ENCODE measurements at regions not wholly inside any gene's neighbourhood (a gene's known extent, or its start where the extent isn't known, plus 50 kb on each side); places are given as distances from the start of the nearest gene placed in this dataset.

- H3K9me3 ChIP-seq (ENCODE audit: control insufficient read depth, insufficient read depth, low read depth, low read length): peaks cover 2% of the 10 kb centered on the region
- H3K36me3 ChIP-seq (ENCODE audit: control insufficient read depth in 2 of 2, insufficient read depth in 1 of 2, low read length in 2 of 2): no peaks in the 10 kb centered on the region
- TF ChIP-seq ZBTB17 (tag by site-specific recombination; IDR thresholded peaks at IDR 0.05): no peak
- TF ChIP-seq INSM2 (tag by site-specific recombination; IDR thresholded peaks at IDR 0.05): no peak
- no peak for TF ChIP-seq SP2 (tag by site-specific recombination; IDR thresholded peaks at IDR 0.05)
- no peak for TF ChIP-seq MZF1 (tag by site-specific recombination; IDR thresholded peaks at IDR 0.05; ENCODE audit: borderline replicate concordance)
- no peak for TF ChIP-seq ZNF664 (tag by site-specific recombination; IDR thresholded peaks at IDR 0.05)
- TF ChIP-seq ZNF560 (tag by site-specific recombination; IDR thresholded peaks at IDR 0.05; ENCODE audit: borderline replicate concordance): no peak
- TF ChIP-seq KLF8 (tag by site-specific recombination; IDR thresholded peaks at IDR 0.05): no peak
- no peak for TF ChIP-seq ZNF133 (tag by site-specific recombination; IDR thresholded peaks at IDR 0.05)
- no peak for TF ChIP-seq MYNN (tag by site-specific recombination; IDR thresholded peaks at IDR 0.05; ENCODE audit: borderline replicate concordance)
- TF ChIP-seq MEIS1 (CRISPR knock-in tag; IDR thresholded peaks at IDR 0.05; ENCODE audit: borderline replicate concordance): no peak
- ChIA-PET CTCF (interaction anchor here (0.6 kb wide), 1 partner anchor 165 kb away, joined by 3 read pairs; no protein-coding TSS in a partner anchor), POLR2A (no interaction called here)
- no peak overlapping the region for H3K4me3 ChIP-seq (ENCODE audit: low read depth, low read length)
- no peaks in the 10 kb centered on the region for H3K4me1 ChIP-seq (ENCODE audit: control insufficient read depth, insufficient read depth, low read length)
- no peak overlapping the region for H3K27ac ChIP-seq (ENCODE audit: extremely low read depth, low read depth, low read length)
Observed at GRCh38 chr14:76677534-76678145, 83.6 kb upstream of the VASH1 start.

- no peak overlapping the region for H3K4me3 ChIP-seq (ENCODE audit: low read depth, low read length)
- no peak overlapping the region for H3K27ac ChIP-seq (ENCODE audit: extremely low read depth, low read depth, low read length)
- H3K36me3 ChIP-seq (ENCODE audit: control insufficient read depth in 2 of 2, insufficient read depth in 1 of 2, low read length in 2 of 2): no peaks in the 10 kb centered on the region
- ChIA-PET POLR2A (no interaction called here), CTCF (no interaction called here)
- no peaks in the 10 kb centered on the region for H3K4me1 ChIP-seq (ENCODE audit: control insufficient read depth, insufficient read depth, low read length)
- no peak for TF ChIP-seq ZNF16 (tag by site-specific recombination; IDR thresholded peaks at IDR 0.05; ENCODE audit: low read depth)
- no peak for TF ChIP-seq IKZF3 (tag by site-specific recombination; IDR thresholded peaks at IDR 0.05)
- no peak for TF ChIP-seq KLF17 (tag by site-specific recombination; IDR thresholded peaks at IDR 0.05)
- TF ChIP-seq ZNF548 (tag by site-specific recombination; IDR thresholded peaks at IDR 0.05): no peak
- no peak for TF ChIP-seq ZNF677 (tag by site-specific recombination; IDR thresholded peaks at IDR 0.05)
- TF ChIP-seq ZNF596 (tag by site-specific recombination; IDR thresholded peaks at IDR 0.05): no peak
- TF ChIP-seq ZNF549 (tag by site-specific recombination; IDR thresholded peaks at IDR 0.05): no peak
- TF ChIP-seq ZNF391 (tag by site-specific recombination; IDR thresholded peaks at IDR 0.05; ENCODE audit: borderline replicate concordance, low read depth): no peak
- TF ChIP-seq ZNF600 (tag by site-specific recombination; IDR thresholded peaks at IDR 0.05): no peak
- TF ChIP-seq ZNF510 (tag by site-specific recombination; IDR thresholded peaks at IDR 0.05; ENCODE audit: insufficient replicate concordance): no peak
- no peak for TF ChIP-seq SP2 (tag by site-specific recombination; IDR thresholded peaks at IDR 0.05)
- TF ChIP-seq ZNF423 (tag by site-specific recombination; IDR thresholded peaks at IDR 0.05): no peak
- TF ChIP-seq ZNF280C (tag by site-specific recombination; IDR thresholded peaks at IDR 0.05): no peak
- no peak for TF ChIP-seq ZNF555 (tag by site-specific recombination; conservative IDR thresholded peaks at IDR 0.05)
- no peak for TF ChIP-seq ZNF280D (tag by site-specific recombination; IDR thresholded peaks at IDR 0.05)
- peaks cover 2% of the 10 kb centered on the region for H3K9me3 ChIP-seq (ENCODE audit: control insufficient read depth, insufficient read depth, low read depth, low read length)
Observed at GRCh38 chr14:76678244-76678800, 82.9 kb upstream of the VASH1 start.
